DMS153 (cell line): ENCODE measurements at regions not wholly inside any gene's neighbourhood (a gene's known extent, or its start where the extent isn't known, plus 50 kb on each side); places are given as distances from the start of the nearest gene placed in this dataset.
"Not testable (repeated sequence)": the region's sequence is repeated elsewhere in the genome, so short reads cannot be mapped to it uniquely, and the experiment has no call there.

Experiments used
- DNase-seq: peaks from one replicate; lab custom pipeline; 2025; lab: John Stamatoyannopoulos, UW

DNA sequence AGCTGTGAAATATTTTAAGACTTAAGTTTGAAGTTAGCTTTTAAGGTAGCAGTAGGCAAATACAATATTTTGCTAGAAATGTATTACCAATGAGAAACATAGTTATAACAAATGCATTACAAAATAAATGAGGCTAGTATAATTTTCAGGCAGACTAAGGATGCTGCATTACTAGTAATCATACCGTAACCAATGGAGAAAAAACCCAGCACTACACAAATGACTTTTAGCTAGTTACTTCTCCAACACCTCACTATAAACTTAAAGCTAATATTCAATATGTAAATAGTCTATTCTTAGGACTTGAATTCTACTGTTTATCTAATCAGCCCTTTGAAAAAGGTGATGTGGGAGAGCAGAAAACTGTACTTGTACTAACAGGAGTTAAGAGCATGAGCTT, 285.3 kb upstream of the KLF14 start:
- no peak for DNase-seq

DNA sequence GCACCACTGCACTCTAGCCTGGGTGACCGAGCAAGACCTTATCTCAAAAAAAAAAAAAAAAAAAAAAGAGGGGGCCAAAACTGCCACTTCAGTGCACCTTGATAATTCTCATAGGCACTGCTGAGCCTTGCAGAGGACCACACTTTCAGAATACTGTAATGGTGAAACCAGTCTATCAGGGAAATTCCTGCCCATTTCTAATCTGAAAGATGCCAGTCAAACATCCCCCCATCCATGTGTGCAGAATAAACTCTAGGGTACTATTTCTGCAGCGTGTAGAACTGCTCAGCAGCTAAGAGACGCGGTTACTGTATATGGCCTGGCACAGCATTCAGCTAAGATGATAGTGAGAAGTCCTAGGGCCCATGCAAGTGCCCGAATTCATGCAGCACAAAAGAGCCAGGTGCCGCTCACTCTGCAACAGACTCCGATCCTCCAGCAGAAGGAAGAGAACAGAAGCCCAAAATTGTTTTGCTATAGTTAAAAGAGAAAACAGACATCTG, 286.8 kb upstream of the KLF14 start:
- no peak for DNase-seq

GRCh38 chr7:131021460-131021859, 287.5 kb upstream of the KLF14 start:
- DNase-seq = no peak

- DNase-seq = no peak
Measured at GRCh38 chr7:131021902-131022301, 287.9 kb upstream of the KLF14 start.

GRCh38 chr7:131026297-131027000, 292.4 kb upstream of the KLF14 start:
- no peak for DNase-seq

DNA sequence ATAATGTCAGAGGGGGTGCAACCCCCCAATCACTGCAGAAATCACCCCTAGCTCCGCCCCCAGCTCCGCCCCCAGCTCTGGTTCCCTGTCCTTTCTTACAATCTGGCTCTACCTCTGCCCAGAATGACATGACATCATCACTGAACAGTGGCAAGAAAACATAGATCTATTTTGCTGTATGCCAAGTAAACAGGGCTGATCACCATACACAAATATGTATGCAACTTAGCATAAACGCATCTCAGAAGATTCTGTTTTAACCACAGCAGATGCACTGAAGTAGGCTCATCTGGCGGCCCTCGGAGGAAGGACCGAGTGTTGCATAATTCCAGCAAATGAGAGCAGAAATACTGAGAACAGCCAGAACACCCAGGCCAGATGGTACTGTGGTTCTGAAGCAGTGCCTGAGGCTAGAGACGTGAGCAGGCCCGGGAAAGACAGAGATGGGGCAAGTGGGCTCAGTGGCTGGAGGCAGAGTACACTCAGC, 293.3 kb upstream of the KLF14 start:
- DNase-seq = no peak

- no peak for DNase-seq
Measured at GRCh38 chr7:131028295-131028694, 294.3 kb upstream of the KLF14 start.

DNA sequence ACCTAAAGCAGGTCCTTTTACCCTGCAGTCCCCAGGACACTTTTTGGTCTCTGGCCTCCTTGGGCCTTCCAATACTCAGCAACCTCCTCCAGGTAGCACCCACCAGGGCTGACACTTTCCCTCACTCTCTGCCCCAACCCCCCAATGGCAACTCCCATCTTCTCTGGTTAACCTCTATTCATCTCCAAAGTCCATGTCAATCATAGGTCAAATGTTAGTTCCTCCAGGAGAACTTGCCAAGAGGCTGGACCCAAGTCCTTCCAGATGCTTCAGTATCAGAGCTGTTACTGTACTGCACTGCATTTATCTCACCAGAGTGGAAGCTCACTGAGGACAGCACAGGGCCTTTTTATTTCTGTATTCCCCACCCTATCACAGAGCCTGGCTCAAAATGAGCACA, 295.0 kb upstream of the KLF14 start:
- DNase-seq = no peak

- DNase-seq = no peak
Measured at GRCh38 chr7:131031099-131031868, 296.4 kb upstream of the MKLN1 start.

DNA sequence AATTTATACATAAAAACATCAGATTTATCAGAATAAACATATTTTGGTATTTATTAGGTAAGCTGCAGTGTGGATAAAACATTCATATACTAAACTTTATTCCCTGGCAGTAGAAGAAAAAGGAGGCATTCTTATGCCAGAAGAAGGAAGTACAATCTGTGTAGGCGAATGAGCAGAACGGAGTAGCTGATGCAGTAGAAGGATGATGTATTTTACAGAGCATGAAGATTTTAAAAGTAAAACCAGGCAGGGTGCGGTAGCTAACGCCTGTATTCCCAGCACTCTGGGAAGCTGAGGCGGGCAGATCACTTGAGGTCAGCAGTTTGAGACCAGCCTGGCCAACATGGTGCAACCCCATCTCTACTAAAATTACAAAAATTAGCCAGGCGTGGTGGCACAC, 294.9 kb upstream of the MKLN1 start:
- no peak for DNase-seq

DNA sequence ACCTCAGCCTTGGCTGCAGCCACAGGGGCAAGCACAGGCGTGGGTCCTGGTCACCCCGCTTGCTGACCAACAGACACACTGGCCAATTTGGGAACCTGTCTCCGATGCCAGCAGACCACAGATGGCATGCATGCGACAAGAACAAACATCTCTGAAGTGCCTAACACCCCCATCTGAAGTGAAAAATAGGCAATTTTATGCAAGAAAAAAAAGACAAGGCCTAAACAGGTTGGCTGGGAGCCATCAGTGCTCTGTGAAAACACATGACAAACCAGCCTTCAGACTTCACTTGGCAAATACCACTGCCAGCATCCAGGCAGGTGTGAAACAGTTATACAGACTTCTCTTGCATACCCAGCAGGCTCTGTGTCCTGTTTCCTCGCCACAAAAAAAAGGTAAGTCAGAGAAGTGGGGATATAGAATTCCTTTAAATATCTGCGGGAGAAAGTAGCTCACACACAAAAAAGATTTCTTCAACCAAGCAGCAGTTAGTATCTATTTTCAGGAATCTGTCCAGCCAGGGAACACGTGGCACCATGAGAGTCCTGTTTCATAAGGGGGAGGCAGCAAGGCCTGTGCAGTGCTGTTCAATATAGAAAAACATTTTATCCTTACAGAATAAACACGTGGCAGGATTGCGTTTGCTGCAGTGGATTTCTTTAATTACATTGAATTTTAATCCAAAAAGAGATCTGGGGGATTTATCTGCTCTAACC, 293.4 kb upstream of the MKLN1 start:
- DNase-seq = no peak

DNA sequence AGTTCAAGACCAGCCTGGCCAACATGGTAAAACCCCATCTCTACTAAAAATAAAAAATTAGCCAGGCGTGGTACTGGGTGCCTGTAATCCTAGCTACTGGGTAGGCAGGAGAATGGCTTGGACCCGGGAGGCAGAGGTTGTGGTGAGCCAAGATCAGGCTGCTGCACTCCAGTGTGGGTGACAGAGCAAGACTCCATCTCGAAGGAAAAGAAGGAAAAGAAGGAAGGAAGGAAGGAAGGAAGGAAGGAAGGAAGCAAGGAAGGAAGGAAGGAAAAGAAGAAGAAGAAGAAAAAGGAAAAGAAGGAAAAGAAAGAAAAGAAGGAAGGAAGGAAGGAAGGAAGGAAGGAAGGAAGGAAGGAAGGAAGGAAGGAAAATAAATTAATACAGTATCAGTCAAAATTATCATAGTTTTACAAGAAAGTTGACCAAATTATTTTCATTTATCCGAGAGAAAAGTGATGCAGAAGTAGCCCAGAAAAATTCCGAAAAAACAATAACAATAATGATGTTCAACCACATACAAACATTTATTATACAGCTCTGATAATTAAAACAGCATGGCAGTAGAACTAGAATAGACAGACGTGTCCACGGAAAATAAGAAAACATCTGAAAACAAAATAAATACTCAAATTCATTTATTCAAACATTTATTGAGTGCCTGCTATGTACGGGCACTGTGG, 292.4 kb upstream of the MKLN1 start:
- DNase-seq = no peak

DNA sequence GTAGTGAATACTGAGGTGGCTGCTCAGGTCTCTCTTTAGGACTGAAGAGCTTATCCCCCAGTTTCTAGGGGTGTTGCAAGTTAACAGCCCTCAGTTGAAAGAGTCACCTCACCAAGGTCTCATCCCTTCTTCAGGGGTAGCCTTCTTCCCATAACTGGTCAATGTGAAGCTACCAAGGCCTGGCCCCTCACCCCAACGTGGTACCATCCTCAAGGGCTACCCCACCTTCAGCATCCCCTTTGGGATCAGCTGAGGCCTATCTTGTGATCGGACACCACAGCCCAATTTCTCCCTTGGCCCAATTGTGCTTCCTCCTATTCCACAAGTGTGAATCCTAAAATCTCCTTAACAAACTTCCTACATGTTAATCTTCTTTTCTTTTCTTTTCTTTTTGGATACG, 289.5 kb upstream of the MKLN1 start:
- no peak for DNase-seq

GRCh38 chr7:131039355-131039762, 288.3 kb upstream of the MKLN1 start:
- DNase-seq = no peak

GRCh38 chr7:131039836-131040235, 287.8 kb upstream of the MKLN1 start:
- no peak for DNase-seq

DNA sequence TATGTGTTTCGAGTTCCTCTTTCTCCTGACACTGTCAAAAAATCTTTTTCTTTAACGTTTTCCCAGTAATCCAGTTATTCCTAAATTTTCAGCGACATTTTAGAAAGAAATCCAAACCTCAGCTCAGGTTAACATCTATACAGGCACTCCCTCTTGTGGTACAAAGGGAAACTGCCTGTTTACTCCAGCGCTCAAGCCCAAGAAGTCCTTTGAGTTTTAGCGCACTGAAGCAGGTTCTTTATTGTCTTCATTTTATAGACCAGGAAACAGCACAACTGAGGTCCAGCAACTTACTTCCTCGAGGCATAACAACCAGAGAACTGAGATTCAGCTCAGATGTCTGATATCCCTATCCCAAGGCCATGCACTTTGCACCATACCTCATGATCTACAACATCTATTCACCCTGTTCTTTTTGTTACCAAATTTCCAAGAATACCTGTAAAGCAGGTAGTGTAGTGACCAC, 287.2 kb upstream of the MKLN1 start:
- DNase-seq = no peak

- not testable (repeated sequence) for DNase-seq
Measured at GRCh38 chr7:131041012-131041695, 286.5 kb upstream of the MKLN1 start.

- DNase-seq = no peak
Measured at GRCh38 chr7:131042269-131043160, 285.2 kb upstream of the MKLN1 start.

DNA sequence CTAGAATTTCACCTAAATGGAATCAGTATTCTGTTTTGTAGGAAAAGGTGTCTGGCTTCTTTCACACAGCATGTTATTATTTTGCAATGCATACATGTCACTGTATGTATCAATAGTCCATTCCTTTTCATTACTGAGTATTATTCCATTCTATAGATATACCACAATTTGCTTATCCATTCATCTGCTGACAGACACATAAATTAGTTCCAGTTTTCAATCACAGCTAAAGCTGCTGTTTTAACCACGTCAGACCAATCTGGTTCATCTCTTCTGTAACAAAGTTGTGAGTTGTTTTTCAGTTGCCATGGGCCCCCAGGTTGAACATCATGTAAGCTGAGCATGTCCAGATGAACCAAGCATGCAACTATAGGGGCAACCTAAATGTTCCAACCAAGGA, 282.1 kb upstream of the MKLN1 start:
- DNase-seq = no peak

DNA sequence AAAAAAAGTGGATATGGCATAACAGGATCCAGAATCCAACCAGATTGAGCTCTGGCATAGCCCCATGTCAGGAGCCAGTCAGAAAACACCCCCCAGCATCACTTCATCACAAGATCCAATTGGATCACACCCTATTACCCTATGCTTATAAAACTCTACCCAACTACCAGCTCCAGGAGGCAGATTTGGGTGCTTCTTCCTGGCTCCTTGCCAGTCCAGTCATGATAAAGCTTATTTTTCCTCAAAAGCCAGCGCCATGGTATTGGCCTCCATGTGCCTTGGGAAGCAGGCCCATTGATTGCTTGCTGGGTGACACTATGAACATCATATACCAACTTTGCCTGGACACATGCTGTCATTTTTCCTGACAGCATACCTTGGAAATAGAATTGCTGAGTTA, 281.4 kb upstream of the MKLN1 start:
- no peak for DNase-seq
